OCI-LY3 (cell line): ENCODE measurements at regions not wholly inside any gene's neighbourhood (a gene's known extent, or its start where the extent isn't known, plus 50 kb on each side); places are given as distances from the start of the nearest gene placed in this dataset.

Source experiments
- CTCF ChIP-seq: fragments of 200-600, 300-600 bp; sonication (generic); IDR thresholded peaks from 2 replicates; pipeline ENCODE4 v1.5.1; 2014; ENCODE audit warnings: antibody characterized with exemption, low read length, low read depth
- EZH2phosphoT487 ChIP-seq: fragments of 200-600 bp; shearing (Covaris generic); IDR thresholded peaks from 2 replicates; pipeline ENCODE4 v1.6.1; 2018; ENCODE audit warnings: antibody characterized with exemption, mixed run types, low read depth

GRCh38 chr9:99650187-99650874, 171.4 kb upstream of the NR4A3 start:
- TF ChIP-seq CTCF (no peak), EZH2phosphoT487 (no peak)
